ENCODE measurements at regions not wholly inside any gene's neighbourhood (a gene's known extent, or its start where the extent isn't known, plus 50 kb on each side); places are given as distances from the start of the nearest gene placed in this dataset.

DNA sequence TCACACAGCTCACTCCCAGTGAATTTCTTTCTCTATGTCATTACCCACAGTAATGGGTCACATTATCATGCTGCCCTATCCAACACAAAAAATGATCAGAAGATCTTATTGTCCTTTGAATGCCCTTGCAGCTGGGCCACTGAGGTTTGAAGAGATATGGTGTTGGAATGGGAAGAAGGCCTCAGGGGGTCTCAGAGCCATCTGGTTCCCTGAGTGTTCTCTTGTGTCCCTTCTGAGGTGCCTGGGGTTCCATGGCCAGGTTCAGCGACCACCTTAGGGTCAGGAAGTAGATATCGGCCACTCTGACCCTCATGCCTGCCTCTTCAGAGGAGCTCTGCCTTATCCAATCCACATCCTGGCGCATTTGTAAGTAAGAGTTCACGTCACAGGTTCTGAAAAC is 232.3 kb downstream of the TJP1 start:
- TF ChIP-seq, protein P1, sequence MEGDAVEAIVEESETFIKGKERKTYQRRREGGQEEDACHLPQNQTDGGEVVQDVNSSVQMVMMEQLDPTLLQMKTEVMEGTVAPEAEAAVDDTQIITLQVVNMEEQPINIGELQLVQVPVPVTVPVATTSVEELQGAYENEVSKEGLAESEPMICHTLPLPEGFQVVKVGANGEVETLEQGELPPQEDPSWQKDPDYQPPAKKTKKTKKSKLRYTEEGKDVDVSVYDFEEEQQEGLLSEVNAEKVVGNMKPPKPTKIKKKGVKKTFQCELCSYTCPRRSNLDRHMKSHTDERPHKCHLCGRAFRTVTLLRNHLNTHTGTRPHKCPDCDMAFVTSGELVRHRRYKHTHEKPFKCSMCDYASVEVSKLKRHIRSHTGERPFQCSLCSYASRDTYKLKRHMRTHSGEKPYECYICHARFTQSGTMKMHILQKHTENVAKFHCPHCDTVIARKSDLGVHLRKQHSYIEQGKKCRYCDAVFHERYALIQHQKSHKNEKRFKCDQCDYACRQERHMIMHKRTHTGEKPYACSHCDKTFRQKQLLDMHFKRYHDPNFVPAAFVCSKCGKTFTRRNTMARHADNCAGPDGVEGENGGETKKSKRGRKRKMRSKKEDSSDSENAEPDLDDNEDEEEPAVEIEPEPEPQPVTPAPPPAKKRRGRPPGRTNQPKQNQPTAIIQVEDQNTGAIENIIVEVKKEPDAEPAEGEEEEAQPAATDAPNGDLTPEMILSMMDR (IDR thresholded peaks at IDR 0.05), result no peak
- TF ChIP-seq POLR2AphosphoS2 (conservative IDR thresholded peaks at IDR 0.05; ENCODE audit: low read length) (no peak), FOSB (CRISPR knock-in tag; IDR thresholded peaks at IDR 0.05) (no peak), MAZ (IDR thresholded peaks at IDR 0.05; ENCODE audit: borderline replicate concordance, low read depth, low read length) (no peak), RCOR1 (IDR thresholded peaks at IDR 0.05; ENCODE audit: low read depth, low read length) (no peak), POLR2A (IDR thresholded peaks at IDR 0.05; ENCODE audit: low read length) (no peak), KDM1A (IDR thresholded peaks at IDR 0.05; ENCODE audit: low read depth) (no peak), SMC3 (IDR thresholded peaks at IDR 0.05) (no peak)
- TF ChIP-seq, protein P2, sequence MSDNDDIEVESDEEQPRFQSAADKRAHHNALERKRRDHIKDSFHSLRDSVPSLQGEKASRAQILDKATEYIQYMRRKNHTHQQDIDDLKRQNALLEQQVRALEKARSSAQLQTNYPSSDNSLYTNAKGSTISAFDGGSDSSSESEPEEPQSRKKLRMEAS (IDR thresholded peaks at IDR 0.05), result no peak
- TF ChIP-seq, protein P3, sequence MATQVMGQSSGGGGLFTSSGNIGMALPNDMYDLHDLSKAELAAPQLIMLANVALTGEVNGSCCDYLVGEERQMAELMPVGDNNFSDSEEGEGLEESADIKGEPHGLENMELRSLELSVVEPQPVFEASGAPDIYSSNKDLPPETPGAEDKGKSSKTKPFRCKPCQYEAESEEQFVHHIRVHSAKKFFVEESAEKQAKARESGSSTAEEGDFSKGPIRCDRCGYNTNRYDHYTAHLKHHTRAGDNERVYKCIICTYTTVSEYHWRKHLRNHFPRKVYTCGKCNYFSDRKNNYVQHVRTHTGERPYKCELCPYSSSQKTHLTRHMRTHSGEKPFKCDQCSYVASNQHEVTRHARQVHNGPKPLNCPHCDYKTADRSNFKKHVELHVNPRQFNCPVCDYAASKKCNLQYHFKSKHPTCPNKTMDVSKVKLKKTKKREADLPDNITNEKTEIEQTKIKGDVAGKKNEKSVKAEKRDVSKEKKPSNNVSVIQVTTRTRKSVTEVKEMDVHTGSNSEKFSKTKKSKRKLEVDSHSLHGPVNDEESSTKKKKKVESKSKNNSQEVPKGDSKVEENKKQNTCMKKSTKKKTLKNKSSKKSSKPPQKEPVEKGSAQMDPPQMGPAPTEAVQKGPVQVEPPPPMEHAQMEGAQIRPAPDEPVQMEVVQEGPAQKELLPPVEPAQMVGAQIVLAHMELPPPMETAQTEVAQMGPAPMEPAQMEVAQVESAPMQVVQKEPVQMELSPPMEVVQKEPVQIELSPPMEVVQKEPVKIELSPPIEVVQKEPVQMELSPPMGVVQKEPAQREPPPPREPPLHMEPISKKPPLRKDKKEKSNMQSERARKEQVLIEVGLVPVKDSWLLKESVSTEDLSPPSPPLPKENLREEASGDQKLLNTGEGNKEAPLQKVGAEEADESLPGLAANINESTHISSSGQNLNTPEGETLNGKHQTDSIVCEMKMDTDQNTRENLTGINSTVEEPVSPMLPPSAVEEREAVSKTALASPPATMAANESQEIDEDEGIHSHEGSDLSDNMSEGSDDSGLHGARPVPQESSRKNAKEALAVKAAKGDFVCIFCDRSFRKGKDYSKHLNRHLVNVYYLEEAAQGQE (IDR thresholded peaks at IDR 0.05), result no peak
